HG02678 (cell line): ENCODE measurements at regions not wholly inside any gene's neighbourhood (a gene's known extent, or its start where the extent isn't known, plus 50 kb on each side); places are given as distances from the start of the nearest gene placed in this dataset.
A peak's percentile ranks its signal among the peaks of the same experiment; 100 is the strongest.

Experiments
- ATAC-seq: cut with Tn5 transposase; IDR thresholded peaks from one replicate; pipeline ENCODE4 v1.9.1; 2021; ENCODE audit warnings: mild to moderate bottlenecking, moderate library complexity; ENCODE audit not compliant: unreplicated experiment

- ATAC-seq, result no peak
Measured at GRCh38 chr3:187899246-187899645, 154.0 kb upstream of the BCL6 start.

DNA sequence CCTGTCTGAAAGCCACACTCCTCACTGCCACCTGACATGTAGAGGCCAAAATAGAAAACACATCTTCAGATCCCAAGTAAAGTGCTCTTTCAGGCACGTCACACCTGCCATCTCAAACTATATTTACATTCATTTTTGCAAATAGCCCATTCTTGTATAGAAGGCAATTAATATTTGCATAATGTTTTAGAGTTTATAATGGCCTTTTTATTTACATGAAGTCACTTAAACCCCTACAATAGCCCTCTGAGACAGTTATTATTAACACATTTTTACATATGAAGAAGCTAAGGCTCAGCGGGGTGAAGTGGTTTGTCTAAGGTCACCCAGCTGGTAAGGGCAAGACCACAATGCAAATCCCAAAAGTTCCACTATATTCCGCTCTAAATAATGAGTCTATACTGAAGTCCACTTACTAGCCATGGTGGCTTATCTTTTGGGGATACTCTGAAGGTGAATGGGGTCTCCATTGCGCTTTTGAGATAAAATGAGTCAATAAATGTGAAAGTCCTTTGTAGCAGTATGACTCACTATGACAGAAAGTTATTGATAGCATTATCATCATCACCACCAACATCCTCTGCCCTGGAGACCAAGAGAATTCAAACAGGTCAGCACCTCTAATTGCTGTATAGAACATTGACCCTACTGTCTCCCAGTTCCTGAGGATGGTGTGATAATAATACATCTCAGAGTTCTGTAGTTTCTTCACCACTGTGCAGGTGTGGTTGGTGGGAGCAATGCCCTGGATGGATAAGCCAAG is 155.9 kb upstream of the BCL6 start:
- peak; percentile 36 for ATAC-seq

GRCh38 chr3:187902041-187902471 is 156.8 kb upstream of the BCL6 start:
- peak; percentile 64 for ATAC-seq

- ATAC-seq, result no peak
Measured at GRCh38 chr3:187902936-187903335, 157.7 kb upstream of the BCL6 start.

- ATAC-seq, result no peak
Measured at GRCh38 chr3:187903697-187904096, 158.4 kb upstream of the BCL6 start.

- ATAC-seq, result no peak
Measured at GRCh38 chr3:187906416-187906815, 161.1 kb upstream of the BCL6 start.

DNA sequence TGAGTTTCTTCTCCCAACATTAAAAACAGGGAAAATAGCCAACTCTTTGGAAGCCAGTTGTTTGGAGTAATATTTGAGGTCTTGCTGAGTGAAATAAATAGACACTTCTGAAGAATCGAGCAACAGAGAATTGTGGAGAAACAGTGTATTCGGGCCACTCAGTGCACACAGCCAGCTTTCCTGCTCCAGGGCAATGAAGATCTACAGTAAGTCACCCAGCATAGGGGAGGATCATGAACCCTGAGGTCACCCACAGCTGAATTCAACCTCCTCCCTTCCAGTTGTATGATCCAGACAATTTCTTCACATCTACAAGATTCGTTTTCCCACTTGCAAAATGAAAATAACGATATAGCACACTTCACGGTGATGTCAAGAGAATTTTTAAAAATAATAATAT is 161.7 kb upstream of the BCL6 start:
- ATAC-seq, result no peak

DNA sequence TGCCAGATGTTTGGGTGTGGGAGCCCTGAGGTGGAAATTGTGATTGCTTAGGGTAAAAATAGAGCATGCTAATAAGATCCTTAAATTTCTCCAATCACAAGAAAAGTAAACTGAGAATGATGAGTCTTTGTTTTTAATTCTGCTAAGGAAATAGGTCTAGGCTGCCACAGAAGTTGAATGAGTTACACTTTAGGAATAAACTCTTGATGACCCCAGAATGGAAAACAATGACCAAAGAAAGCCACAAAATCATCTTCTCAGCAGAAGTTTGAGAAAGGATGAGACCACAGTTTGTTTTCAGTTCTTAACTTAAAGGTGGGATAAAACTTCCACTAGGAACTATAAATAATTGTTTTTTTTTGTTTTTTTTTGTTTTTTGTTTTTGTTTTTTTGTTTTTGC is 164.6 kb upstream of the BCL6 start:
- ATAC-seq, result no peak

GRCh38 chr3:187912007-187912406 is 166.7 kb upstream of the BCL6 start:
- no peak for ATAC-seq

DNA sequence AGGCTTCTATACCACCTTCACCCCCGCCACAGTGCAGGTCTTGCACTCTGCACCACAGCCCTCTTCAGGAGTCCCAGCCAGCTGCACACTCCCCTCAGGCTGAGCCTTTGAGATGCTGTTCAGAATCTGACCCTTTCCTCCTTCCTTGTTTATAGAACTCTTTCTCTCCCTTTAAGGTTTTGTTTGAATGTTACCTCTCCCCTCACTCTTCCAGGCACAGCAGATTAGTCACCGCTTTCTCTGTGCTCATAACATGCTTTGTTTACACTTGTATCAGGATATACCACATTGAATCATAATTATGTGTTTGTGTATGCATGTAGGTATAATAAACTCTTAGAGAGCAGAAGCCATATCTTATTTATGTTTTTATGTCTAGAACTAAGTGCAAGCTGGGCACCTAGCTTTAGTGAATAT is 168.4 kb upstream of the BCL6 start:
- ATAC-seq, result no peak

DNA sequence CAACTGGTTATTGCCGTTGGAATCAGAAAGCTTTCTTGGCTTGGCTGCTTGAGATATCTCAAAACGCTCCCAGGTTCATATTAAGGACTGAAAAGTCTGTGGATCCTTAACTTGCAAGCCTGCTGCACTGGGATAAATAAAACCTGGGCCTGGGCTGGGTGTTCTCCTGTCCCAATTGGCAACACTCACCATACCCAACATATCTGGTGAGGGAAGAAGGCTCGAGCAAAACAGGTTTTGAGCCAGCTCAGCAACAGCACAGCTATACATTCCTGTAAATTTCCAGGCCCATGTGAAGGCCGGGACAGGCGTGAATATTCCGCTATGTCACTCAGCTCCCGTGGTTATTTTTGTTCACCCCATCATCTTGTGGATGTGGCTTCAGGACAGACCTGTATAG is 169.0 kb upstream of the BCL6 start:
- no peak for ATAC-seq

GRCh38 chr3:187916072-187916471 is 170.8 kb upstream of the BCL6 start:
- no peak for ATAC-seq

GRCh38 chr3:187918081-187918644 is 172.9 kb upstream of the BCL6 start:
- ATAC-seq, result no peak

DNA sequence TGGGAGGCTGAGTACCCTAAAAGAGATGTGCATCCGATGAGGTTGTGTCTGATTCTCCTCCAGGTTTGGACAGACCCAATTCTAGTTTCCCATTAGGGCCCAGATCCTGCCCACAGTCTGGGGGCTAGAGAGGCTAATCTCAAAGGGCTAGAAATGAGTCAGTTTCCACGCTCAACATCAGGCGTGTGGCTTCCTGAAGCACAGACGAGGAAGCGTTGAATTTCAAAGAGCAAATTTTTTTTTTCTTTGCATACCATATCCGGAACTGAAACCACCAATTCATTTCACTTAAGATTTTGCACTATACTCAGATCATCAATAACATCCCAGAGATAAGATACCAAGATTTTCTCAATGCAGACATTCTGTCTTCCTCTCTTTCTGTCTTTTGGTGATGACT is 173.8 kb upstream of the BCL6 start:
- peak; percentile 92 for ATAC-seq

DNA sequence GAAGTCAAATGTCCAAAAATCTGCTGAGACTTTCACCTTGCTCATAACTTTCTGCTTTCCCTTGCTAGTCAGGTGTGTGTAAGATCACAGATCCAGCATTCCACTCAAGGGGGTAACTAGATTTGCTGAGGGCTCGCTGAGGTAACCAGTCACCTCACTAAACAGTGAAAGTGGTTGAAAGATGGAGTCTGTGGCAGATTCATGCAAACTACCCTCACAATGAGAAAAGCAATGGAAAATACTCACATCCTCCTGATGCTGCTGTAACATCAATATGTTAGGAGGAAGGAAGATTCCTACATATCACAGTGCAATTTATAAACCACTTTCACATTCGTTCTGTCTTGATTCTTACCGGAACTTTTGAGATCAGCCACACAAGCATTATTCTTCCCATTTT is 174.3 kb upstream of the BCL6 start:
- peak; percentile 45 for ATAC-seq

- ATAC-seq, result no peak
Measured at GRCh38 chr3:187920030-187920429, 174.8 kb upstream of the BCL6 start.

- ATAC-seq, result no peak
Measured at GRCh38 chr3:187920913-187921312, 175.6 kb upstream of the BCL6 start.

GRCh38 chr3:187921391-187922074 is 176.3 kb upstream of the BCL6 start:
- ATAC-seq, result no peak

DNA sequence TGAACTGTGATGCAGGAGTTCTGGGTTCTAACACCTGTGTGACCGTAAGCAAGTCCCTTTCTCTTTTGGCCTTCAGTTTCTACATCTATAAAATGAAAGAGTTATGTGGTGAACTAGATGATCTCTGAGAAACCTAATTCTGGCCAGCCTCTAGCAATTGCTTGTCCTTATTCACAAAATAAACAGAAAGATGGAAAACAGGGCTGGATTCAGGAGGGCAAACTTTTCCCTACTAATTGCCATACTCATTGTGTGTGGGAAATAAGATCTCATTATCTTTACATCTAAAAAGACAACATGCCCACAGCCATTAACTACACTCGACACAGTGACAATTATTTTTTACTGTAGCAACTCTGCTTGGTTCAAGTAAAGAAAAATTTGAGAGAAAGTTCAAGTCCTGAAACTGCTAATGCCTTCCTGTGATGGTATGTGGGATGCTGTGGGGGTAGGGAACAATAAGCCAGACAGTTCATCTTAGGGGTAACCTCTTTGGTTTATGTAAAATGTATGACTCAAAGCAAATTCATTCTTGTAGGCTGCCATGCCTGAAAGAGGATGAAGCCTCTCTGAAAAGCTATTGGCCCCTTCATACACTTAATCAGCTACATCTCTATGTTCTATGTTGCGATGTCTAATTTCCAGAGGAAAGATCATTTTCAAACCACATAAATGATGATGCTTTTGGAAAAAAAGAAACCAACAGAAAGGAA is 177.6 kb upstream of the BCL6 start:
- ATAC-seq, result no peak

- ATAC-seq, result no peak
Measured at GRCh38 chr3:187924651-187925050, 179.4 kb upstream of the BCL6 start.

- ATAC-seq, result no peak
Measured at GRCh38 chr3:187925326-187925725, 180.1 kb upstream of the BCL6 start.

- no peak for ATAC-seq
Measured at GRCh38 chr3:187926620-187927019, 181.4 kb upstream of the BCL6 start.
